ENCODE measurements at regions not wholly inside any gene's neighbourhood (a gene's known extent, or its start where the extent isn't known, plus 50 kb on each side); places are given as distances from the start of the nearest gene placed in this dataset.
"Not testable (repeated sequence)": the region's sequence is repeated elsewhere in the genome, so short reads cannot be mapped to it uniquely, and the experiment has no call there.

DNA sequence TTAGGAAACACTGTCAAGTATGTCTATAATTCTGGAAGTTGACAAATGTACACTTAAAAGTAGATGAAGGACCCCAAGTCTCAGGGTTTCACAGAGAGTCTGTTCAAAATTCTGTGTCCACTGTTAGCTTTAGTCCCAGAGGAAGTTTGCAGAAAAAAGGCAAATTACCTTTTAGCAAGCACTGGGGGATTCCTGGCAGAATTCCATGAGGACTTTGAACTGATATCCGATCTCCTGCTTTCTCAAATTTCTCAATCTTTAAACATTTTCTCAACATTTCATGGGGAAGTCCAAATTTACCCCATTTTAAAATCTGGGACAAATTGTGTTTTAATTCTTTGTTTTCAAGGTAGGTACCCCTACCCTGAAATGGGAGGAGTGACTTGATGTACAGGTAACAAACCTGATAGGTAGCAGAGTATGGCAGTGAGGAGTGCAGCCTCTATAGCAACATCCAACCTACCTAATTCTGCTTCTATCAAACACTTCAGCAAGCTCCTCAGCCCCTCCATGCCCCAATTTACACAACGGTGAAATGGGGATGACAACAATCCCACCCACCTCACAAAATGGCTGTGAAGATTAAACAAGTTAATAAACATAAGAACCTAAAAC is 344.9 kb downstream of the OMA1 start:
- DNase-seq (ENCODE audit: low read depth), result no peak

DNA sequence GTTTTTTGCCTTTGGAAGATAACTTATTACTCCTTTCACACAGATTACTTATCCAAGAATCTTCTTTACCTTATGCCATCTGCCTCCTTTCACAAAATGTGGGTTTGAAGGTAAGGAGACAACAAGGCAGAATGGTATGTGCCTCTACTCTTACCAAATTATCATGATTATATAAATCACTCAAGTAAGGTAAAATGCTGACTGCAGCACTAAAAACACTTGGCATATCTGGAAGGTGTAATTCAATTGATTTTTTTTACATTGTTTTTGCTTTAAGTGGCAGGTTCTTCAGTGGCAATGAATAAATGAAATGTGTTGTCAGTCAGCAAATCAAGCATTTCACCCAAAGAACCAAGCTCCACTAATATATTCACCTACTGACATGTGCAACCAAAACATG is 346.1 kb downstream of the OMA1 start:
- DNase-seq (ENCODE audit: low read depth), result no peak

DNA sequence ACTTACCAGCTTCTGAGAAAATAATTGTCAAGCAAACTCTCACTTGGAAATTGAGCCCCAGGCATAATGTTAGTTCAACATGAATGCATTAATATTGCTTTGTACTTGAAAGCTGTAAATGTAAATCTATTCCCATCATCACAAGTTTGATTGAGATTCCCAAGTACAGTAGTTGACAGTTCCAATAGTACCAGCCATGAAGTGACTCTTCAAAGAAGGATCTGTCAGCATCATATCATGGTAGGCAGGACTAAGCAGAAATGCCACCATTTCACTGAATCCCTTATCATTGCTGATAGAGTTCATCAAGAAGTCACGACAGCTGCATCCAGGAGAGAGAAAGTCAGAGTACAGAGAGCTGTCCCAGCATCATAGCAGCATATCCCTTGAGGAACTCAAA is 348.7 kb downstream of the OMA1 start:
- no peak for DNase-seq (ENCODE audit: low read depth)

DNA sequence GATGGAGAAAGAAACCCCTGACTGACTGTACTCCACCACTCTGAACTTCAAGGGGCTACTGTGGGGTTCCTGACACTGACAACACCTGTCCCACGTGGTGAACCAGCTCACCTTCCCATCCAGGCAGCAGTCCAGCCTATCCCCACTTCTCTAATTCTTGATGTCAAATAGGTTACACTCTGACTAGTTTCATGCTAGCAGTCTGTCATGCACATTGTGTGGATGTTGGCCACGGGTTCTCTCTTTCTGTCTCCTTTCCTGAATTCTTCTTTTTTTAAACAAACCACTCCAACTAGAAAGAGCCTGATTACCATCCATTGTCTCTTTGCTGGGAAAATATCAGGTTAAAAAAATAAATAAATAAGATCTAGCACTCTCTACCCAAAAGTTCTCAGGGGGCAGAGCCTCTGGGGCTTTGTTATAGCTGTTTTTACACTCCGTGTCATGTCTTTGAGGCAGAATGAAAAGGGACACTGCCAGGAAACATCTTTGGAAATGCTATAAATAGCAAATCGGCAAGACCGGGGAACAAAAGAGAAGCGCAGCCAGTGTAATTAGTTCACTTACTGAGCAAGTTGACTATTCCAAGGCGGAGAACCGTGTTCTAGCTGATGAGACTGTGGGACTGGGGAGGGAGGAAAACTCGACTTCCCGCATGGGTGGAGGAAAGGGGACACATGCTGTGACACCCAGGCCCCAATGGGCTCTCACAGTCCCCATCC is 356.1 kb downstream of the OMA1 start:
- DNase-seq (ENCODE audit: low read depth), result no peak

DNA sequence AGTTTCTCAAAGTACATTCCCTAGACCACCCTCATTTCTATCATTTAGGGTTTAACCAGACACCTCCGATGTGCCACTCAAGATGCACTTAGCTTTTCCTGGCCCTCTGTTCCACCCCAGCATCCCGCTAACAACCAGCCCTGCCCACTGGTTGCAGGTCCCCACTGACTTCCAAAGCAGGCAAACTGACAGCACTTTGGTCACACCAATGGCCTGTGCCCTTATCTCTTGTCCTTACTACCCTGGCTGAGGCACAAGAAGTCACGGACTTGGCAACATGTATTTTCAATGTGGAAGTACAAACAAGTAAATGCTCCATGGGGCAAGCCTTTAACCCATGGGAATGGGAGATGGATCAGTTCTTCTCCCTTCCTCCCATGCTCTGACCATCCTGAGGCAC is 357.1 kb downstream of the OMA1 start:
- no peak for DNase-seq (ENCODE audit: low read depth)

DNA sequence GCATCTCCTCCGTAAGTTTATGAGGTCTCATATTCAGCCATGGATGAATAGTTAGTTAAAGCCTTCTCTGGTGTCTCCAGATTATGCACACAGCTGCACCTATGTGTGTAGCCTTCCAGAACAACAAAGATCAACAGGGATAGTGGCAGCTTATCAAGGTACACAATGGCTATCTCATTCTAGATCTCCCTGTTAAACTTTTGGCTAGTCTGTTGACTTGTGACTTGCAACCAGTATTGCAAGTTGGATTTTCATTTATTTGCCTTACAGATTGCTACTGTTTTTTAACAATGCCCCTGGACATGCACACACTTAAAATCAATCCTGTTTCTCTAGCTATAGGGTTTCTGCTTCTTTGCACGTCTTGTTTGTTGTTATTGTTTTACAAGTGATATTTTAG is 363.2 kb downstream of the OMA1 start:
- DNase-seq (ENCODE audit: low read depth), result no peak

DNA sequence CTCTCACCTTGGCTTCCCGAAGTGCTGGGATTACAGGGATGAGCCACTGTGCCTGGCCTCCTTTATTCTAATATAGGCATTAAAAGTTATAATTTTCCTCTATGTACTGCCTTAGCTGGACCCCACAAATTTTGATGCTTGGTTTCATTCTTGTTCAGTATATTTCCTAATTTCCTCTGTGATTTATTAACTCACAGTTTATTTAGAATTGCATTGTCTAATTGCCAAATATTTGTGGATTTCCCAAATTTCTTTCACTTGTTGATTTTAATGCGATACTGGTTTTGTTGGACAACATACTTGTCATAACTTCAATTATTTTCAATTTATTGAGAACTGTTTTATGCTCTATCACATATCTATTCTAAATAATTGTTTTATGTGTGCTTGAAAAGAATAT is 366.0 kb downstream of the OMA1 start:
- no peak for DNase-seq (ENCODE audit: low read depth)

DNA sequence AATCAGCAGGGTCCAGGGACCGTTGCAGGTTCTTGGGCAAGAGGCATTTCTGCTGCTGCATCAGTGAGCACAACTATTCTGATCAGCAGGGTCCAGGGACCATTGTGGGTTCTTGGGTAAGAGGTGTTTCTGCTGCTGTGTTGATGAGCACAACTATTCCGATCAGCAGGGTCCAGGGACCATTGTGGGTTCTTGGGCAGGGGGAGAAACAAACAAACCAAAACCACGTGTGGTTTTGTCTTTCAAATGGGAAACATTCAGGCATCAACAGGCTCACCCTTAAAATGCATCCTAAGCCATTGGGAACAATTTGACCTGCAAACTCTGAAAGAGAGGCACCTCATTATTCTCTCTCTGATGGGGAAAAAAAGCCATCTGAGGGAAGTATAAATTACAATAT is 377.4 kb downstream of the OMA1 start:
- not testable (repeated sequence) for DNase-seq (ENCODE audit: low read depth)

DNA sequence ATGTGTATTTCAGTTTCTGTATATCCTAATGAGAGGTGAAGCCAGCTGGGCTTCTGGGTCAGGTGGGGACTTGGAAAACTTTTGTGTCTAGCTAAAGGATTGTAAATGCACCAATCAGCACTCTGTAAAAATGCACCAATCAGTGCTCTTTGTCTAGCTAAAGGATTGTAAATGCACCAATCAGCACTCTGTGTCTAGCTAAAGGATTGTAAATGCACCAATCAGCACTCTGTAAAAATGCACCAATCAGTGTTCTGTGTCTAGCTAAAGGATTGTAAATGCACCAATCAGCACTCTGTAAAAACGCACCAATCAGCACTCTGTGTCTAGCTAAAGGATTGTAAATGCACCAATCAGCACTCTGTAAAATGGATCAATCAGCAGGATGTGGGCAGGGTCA is 379.4 kb downstream of the OMA1 start:
- DNase-seq (ENCODE audit: low read depth), result not testable (repeated sequence)

DNA sequence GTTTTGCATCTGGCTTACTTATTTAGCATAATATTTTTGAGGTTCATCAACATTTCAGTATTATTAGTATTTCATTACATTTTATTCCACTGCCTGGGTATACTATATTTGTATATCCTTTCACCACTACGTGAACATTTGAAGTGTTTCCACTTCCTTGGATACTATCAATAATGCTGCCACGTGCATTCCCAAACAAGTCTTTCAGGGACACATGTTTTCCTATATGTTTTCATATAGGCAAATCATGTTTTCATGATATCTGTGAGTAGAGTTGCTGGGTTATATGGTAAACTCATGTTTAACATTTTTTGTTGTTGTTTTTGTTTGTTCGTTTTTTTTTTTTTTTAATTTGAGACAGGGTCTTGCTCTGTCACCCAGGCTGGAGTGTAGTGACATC is 380.1 kb downstream of the OMA1 start:
- DNase-seq (ENCODE audit: low read depth), result no peak

DNA sequence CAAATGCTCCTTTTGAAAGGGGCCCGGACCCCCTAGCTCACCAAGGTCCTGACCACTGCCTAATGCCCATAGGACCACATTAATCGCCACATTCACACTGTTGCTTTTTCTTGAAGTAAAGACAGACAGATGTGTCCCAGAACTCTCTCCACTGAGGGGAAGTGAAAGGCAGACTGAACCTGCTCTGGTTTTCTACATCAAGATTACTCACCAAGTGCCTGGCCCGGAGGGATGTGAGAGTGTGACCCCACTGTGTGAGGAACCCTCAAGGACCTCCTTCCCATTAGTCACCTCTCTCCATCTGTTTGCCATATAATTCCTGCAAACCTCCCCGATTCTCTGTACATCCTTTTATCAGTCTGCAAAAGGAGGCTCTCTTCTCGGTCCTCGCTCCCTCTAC is 381.5 kb downstream of the OMA1 start:
- no peak for DNase-seq (ENCODE audit: low read depth)

DNA sequence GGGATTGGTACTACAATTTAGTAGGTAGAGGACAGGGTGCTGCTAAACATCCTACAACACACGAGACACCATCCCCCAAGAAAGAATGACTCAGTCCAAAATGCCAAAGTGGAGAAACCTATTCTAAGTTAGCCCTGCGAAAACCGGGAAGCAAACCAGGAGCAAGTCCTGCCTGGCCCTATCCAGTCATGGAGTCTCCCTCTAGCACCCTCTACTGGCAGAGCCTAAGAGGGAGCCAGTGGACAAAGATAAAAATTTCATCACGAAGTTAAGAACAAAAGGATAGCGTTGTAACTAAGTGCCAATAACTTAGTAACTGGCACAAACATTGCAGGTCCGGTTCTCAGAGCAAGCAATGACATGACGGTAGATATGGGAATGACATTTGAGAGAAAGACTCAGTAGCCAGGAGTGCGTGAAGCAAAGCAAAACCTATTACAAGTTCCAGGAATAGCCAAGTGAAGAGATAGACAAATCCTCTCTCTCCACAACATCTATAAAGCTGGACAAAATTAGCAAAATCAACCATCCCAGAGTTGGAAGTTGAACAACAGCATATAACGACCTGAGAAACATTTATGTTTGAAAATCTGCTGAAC is 383.5 kb downstream of the OMA1 start:
- DNase-seq (ENCODE audit: low read depth), result peak; percentile 30

DNA sequence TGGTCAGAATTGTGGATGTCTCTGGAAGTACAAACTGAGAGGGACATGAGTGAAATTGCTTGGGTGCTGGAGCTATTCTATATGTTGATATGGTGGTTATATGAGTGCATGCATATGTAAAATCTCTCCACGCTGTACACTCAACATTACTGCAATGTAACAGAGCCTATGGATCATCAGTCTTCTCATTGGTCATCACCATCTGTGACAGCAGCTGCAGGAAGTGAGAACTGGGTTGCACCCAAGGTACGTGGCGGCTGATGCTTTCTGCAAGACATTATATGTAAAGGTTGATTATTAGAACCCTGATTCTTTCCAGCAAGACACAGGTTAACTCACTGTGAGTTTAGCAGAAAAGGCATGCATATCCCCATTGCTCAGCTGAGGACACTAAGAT is 387.1 kb downstream of the OMA1 start:
- no peak for DNase-seq (ENCODE audit: low read depth)

DNA sequence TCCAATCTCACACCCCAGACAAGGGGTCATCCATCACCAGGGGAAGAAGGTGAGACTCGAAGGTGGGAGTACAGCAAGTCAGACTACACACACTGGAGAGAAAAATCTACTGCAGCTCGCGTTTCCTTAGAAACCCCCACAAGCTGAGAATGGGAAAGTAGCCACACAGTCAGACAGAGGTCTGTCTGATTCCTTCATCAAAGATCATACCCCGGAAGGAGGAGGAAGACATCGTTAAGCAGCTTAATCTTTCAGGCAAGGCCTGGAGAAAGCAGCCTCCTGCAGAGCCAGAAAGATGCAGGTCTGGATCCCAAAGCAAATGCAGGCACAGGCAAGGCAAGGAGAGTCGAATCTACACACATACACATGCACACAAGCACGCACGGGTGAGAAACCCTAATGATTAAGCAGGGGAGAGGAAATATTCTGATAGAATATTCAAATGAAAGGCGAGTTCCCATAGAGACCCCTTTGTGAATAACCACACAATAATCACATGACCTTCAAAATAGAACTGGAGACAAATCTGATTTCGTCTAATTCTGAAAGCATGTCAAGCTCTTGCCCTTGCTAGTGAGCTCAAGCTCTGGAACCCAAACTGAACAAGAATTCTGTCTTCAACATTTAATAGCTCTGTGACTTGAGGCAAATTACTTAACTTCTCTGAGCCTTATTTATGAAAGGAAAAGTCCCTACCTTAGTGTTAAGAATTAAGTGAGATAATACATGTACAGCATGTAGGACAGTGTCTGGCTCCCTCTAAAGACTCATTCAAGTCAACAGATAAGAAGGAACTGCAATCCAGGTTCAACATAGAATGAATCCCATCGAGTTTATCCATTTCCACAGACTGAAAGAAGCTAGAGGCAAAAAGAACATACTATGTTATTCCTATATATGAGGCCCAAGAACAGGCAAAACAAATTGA is 387.8 kb downstream of the OMA1 start:
- no peak for DNase-seq (ENCODE audit: low read depth)

DNA sequence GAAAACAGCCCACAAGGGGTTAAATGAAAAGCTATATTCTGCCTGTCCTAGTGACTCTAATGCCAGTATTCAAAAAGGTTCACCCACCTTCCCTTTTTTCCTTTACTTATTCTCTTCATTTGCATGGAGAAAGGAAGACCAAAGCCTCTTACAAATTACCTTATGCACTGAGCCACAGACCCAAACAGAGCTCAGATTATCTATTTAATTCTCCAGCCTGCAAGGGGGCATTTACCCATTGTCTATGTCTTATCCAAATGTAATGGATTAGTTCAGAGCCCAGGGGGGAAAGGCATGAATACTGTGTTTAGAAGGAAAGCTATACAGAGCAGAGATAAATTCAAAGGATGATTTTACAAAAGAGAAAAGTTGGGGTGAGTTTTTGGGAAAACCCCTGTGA is 388.5 kb downstream of the OMA1 start:
- DNase-seq (ENCODE audit: low read depth), result no peak

DNA sequence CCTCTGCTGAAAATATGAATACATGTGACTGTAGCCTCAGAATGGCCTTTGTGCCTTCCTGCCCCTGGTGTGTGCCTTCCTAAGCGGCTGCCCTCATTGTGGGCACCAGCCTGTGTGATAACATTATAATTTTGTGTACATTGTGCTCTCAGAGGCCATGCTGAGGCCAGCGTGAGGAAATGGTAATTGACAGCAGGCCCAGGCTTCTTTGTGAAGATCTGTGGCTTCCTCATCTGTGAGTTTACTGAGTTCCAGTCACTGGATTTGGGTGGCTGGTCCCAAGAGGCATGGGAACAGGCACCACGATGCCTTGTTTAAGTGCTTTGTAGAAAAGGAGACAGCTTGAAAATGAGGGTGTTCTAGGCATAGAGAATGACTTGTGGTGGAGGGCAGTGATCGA is 389.3 kb downstream of the OMA1 start:
- DNase-seq (ENCODE audit: low read depth), result no peak

DNA sequence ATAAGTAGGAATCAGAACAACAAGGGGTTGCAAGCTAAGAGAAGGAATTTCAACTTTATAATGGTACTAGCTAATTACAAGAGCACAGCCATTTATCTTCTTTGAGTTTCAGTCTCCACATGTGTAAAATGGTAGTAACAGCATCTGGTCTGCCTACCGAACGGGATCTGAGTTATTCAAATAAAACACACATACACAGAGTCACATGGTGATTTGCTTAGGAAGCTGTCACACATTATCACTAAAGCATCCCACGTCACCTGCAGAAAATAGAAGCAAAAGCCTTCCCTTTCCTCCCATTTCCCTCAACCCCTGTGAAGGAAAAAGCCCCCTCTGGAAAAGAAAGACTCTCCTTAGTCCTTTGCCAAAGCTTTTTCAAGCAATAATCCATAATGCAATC is 389.7 kb downstream of the OMA1 start:
- DNase-seq (ENCODE audit: low read depth), result no peak

DNA sequence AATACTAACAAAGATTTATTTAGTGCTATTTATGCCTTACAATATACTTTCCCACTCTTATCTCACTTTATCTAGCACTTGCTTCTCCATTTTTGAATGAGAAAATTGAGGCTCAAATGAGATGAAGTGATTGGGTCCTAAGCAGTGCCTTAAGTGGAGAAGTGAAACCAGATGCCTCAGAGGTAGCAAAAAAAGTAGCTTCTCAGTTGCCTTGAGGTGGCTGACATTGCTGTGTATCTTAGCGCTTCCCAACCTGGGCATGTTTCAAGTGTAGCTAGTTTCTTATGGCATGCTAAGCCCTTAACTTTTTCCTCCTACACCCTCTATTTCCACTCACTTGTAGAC is 390.4 kb downstream of the OMA1 start:
- DNase-seq (ENCODE audit: low read depth), result no peak

DNA sequence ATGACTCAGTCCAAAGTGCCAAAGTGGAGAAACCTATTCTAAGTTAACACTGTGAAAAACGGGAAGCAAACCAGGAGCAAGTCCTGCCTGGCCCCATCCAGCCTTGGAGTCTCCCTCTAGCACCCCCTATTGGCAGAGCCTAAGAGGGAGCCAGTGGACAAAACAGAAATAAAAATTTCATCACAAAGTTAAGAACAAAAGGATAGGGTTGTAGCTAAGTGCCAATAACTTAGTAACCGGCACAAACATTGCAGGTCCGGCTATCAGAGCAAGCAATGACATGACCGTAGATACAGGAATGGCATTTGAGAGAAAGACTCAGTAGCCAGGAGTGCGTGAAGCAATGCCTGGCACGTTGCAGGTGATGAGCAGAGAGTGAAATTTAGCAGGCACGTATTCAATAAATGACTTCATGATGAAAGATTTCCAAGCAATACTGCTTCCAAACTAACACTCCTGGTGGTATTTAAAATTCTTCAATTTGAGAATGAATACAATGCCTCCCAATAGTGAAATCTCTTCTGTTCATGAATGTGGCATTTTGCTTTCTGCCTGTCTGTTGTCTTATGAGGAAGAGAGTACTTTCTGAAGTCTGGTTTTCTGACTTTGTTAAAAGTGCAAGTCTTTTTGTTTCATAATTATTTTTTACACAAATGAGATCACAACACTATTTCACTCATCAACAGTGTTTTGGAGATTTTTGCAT is 391.0 kb downstream of the OMA1 start:
- no peak for DNase-seq (ENCODE audit: low read depth)

DNA sequence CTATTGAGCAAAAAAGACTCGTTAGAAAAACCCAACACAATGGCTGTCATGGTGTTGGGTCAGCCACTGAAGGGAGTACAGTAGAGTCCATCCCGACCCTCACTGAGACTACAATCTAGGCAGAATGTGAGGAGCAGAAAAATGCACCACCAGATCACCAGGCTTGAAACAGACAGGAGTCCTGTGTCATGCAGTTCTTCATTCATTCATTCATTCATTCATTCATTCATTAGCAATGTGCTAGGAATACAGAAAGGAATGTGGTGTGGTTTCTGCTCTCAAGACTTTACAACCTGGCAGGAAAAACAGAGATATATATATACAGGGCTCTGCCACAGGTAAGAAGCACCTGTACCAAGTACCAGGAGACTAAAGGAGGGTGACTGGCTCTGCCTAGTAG is 392.3 kb downstream of the OMA1 start:
- DNase-seq (ENCODE audit: low read depth), result no peak

DNA sequence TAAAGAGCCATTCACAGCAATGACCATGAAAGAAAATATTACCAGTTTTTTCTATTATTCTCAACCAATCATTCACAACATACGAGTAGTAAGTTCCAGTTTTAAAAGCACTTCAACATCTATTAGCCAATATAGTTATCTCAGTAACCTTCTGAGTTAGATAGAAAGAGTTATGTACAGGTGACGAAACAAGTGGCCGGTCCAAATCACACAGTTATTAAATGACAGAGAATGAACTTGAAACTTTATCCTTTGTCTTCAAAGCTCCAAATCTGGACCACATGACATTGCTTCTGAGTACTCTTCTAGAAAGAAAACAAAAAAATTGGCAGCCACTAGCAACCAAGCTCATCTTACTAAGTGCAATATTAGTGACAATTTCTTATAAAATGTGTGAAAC is 393.8 kb downstream of the OMA1 start:
- DNase-seq (ENCODE audit: low read depth), result no peak

Data from myocyte (in vitro differentiated cells).